Activated naive CD8-positive, alpha-beta T cell treated with anti-CD3 and anti-CD28 coated beads, Interleukin-2, amount 50 U/mL, for 24 hours (primary cell): ENCODE measurements at regions not wholly inside any gene's neighbourhood (a gene's known extent, or its start where the extent isn't known, plus 50 kb on each side); places are given as distances from the start of the nearest gene placed in this dataset.
"Not testable (repeated sequence)": the region's sequence is repeated elsewhere in the genome, so short reads cannot be mapped to it uniquely, and the experiment has no call there.

Experiments used
- ATAC-seq: fragments of 150-1000 bp; cut with Tn5 transposase; one replicate; pipeline ENCODE4 v1.10.0; 2021
- DNase-seq: peaks from one replicate; pipeline ENCODE4 v3.0.0; 2021
- H3K27ac Mint-ChIP-seq: one replicate; pipeline ENCODE4 v1.8.0; 2021; ENCODE audit warnings: mild to moderate bottlenecking, mixed read lengths
- H3K27me3 Mint-ChIP-seq: one replicate; pipeline ENCODE4 v1.8.0; 2021; ENCODE audit warnings: mixed read lengths
- H3K36me3 Mint-ChIP-seq: one replicate; pipeline ENCODE4 v1.8.0; 2021; ENCODE audit warnings: low read depth, mixed read lengths
- H3K4me1 Mint-ChIP-seq: one replicate; pipeline ENCODE4 v1.8.0; 2021; ENCODE audit warnings: mixed read lengths
- H3K4me3 Mint-ChIP-seq: one replicate; pipeline ENCODE4 v1.8.0; 2021; ENCODE audit warnings: mild to moderate bottlenecking, moderate library complexity, mixed read lengths
- H3K9me3 Mint-ChIP-seq: one replicate; pipeline ENCODE4 v1.8.0; 2021; ENCODE audit warnings: mixed read lengths

GRCh38 chr1:196060539-196060938 lies 547.7 kb downstream of the KCNT2 start:
- Mint-ChIP-seq H3K27me3 (no peaks in the 10 kb centered on the region), H3K9me3 (peaks cover 3% of the 10 kb centered on the region), H3K27ac (no peak overlapping the region), H3K36me3 (no peaks in the 10 kb centered on the region), H3K4me1 (no peaks in the 10 kb centered on the region), H3K4me3 (no peak overlapping the region)
- ATAC-seq, result no peak
- no peak for DNase-seq

- no peak for ATAC-seq
Observed at GRCh38 chr1:196059210-196059609, 549.0 kb downstream of the KCNT2 start.

GRCh38 chr1:196056966-196057365 lies 551.3 kb downstream of the KCNT2 start:
- no peak for DNase-seq
- no peaks in the 10 kb centered on the region for H3K4me1 Mint-ChIP-seq
- no peak for ATAC-seq
- H3K27ac Mint-ChIP-seq, result no peak overlapping the region
- no peaks in the 10 kb centered on the region for H3K36me3 Mint-ChIP-seq
- no peaks in the 10 kb centered on the region for H3K27me3 Mint-ChIP-seq
- peaks cover 3% of the 10 kb centered on the region for H3K9me3 Mint-ChIP-seq
- no peak overlapping the region for H3K4me3 Mint-ChIP-seq

More at GRCh38 chr1:196059210-196059609, 549.0 kb downstream of the KCNT2 start:
- Mint-ChIP-seq H3K4me3 (no peak overlapping the region), H3K36me3 (no peaks in the 10 kb centered on the region), H3K27me3 (no peaks in the 10 kb centered on the region), H3K27ac (no peak overlapping the region), H3K4me1 (no peaks in the 10 kb centered on the region), H3K9me3 (peaks cover 3% of the 10 kb centered on the region)
- no peak for DNase-seq

- H3K4me1 Mint-ChIP-seq, result no peaks in the 10 kb centered on the region
- H3K4me3 Mint-ChIP-seq, result no peak overlapping the region
- H3K9me3 Mint-ChIP-seq, result peaks cover 8% of the 10 kb centered on the region
- H3K27me3 Mint-ChIP-seq, result no peaks in the 10 kb centered on the region
- no peaks in the 10 kb centered on the region for H3K36me3 Mint-ChIP-seq
- no peak overlapping the region for H3K27ac Mint-ChIP-seq
- ATAC-seq (no peak), DNase-seq (no peak)
Observed at GRCh38 chr1:196049407-196049806, 558.8 kb downstream of the KCNT2 start.

- H3K27me3 Mint-ChIP-seq, result no peaks in the 10 kb centered on the region
- no peaks in the 10 kb centered on the region for H3K4me1 Mint-ChIP-seq
- peaks cover 20% of the 10 kb centered on the region for H3K9me3 Mint-ChIP-seq
- DNase-seq (no peak), ATAC-seq (no peak)
- no peaks in the 10 kb centered on the region for H3K36me3 Mint-ChIP-seq
- no peak overlapping the region for H3K27ac Mint-ChIP-seq
- H3K4me3 Mint-ChIP-seq, result no peak overlapping the region
Observed at GRCh38 chr1:196043268-196043667, 565.0 kb downstream of the KCNT2 start.

GRCh38 chr1:196034080-196034706 lies 574.0 kb downstream of the KCNT2 start:
- Mint-ChIP-seq H3K36me3 (no peaks in the 10 kb centered on the region), H3K9me3 (peaks cover 12% of the 10 kb centered on the region), H3K4me1 (no peaks in the 10 kb centered on the region), H3K27me3 (no peaks in the 10 kb centered on the region), H3K27ac (no peak overlapping the region), H3K4me3 (no peak overlapping the region)
- no peak for DNase-seq
- no peak for ATAC-seq

GRCh38 chr1:196031387-196031786 lies 576.9 kb downstream of the KCNT2 start:
- not testable (repeated sequence) for H3K36me3 Mint-ChIP-seq, H3K4me3 Mint-ChIP-seq, DNase-seq, H3K27me3 Mint-ChIP-seq, ATAC-seq, H3K4me1 Mint-ChIP-seq, H3K27ac Mint-ChIP-seq, H3K9me3 Mint-ChIP-seq

GRCh38 chr1:196030455-196030854 lies 577.8 kb downstream of the KCNT2 start:
- no peaks in the 10 kb centered on the region for H3K4me1 Mint-ChIP-seq
- no peak for ATAC-seq
- H3K36me3 Mint-ChIP-seq, result no peaks in the 10 kb centered on the region
- no peak overlapping the region for H3K4me3 Mint-ChIP-seq
- H3K27ac Mint-ChIP-seq, result no peak overlapping the region
- no peak for DNase-seq
- H3K27me3 Mint-ChIP-seq, result no peaks in the 10 kb centered on the region
- no peaks in the 10 kb centered on the region for H3K9me3 Mint-ChIP-seq

- no peak overlapping the region for H3K27ac Mint-ChIP-seq
- H3K36me3 Mint-ChIP-seq, result no peaks in the 10 kb centered on the region
- H3K4me3 Mint-ChIP-seq, result no peak overlapping the region
- ATAC-seq (no peak), DNase-seq (no peak)
- H3K4me1 Mint-ChIP-seq, result no peaks in the 10 kb centered on the region
- no peaks in the 10 kb centered on the region for H3K9me3 Mint-ChIP-seq
- H3K27me3 Mint-ChIP-seq, result no peaks in the 10 kb centered on the region
Observed at GRCh38 chr1:196029410-196029809, 578.8 kb downstream of the KCNT2 start.

- no peak for ATAC-seq
- Mint-ChIP-seq H3K4me1 (no peaks in the 10 kb centered on the region), H3K36me3 (no peaks in the 10 kb centered on the region), H3K9me3 (no peaks in the 10 kb centered on the region), H3K27ac (no peak overlapping the region), H3K27me3 (peaks cover 1% of the 10 kb centered on the region), H3K4me3 (no peak overlapping the region)
- DNase-seq, result no peak
Observed at GRCh38 chr1:196027127-196027526, 581.1 kb downstream of the KCNT2 start.

GRCh38 chr1:196021174-196021573 lies 587.1 kb downstream of the KCNT2 start:
- H3K9me3 Mint-ChIP-seq, H3K27ac Mint-ChIP-seq, H3K4me1 Mint-ChIP-seq, H3K36me3 Mint-ChIP-seq, H3K27me3 Mint-ChIP-seq, H3K4me3 Mint-ChIP-seq, ATAC-seq, DNase-seq: not testable (repeated sequence)

GRCh38 chr1:196009362-196009761 lies 598.9 kb downstream of the KCNT2 start:
- no peak for ATAC-seq
- H3K27ac Mint-ChIP-seq, result no peak overlapping the region
- no peak for DNase-seq
- no peak overlapping the region for H3K4me3 Mint-ChIP-seq
- no peaks in the 10 kb centered on the region for H3K4me1 Mint-ChIP-seq
- no peaks in the 10 kb centered on the region for H3K27me3 Mint-ChIP-seq
- peaks cover 8% of the 10 kb centered on the region for H3K9me3 Mint-ChIP-seq
- H3K36me3 Mint-ChIP-seq, result no peaks in the 10 kb centered on the region

GRCh38 chr1:196007763-196008162 lies 600.5 kb downstream of the KCNT2 start:
- Mint-ChIP-seq H3K4me3 (no peak overlapping the region), H3K27me3 (no peaks in the 10 kb centered on the region), H3K4me1 (no peaks in the 10 kb centered on the region), H3K27ac (no peak overlapping the region), H3K9me3 (peaks cover 4% of the 10 kb centered on the region), H3K36me3 (no peaks in the 10 kb centered on the region)
- no peak for ATAC-seq
- DNase-seq, result no peak

GRCh38 chr1:196005426-196005825 lies 602.8 kb downstream of the KCNT2 start:
- H3K4me3 Mint-ChIP-seq, result no peak overlapping the region
- no peak for DNase-seq
- H3K4me1 Mint-ChIP-seq, result no peaks in the 10 kb centered on the region
- H3K9me3 Mint-ChIP-seq, result peaks cover 4% of the 10 kb centered on the region
- H3K27ac Mint-ChIP-seq, result no peak overlapping the region
- no peaks in the 10 kb centered on the region for H3K27me3 Mint-ChIP-seq
- ATAC-seq, result no peak
- no peaks in the 10 kb centered on the region for H3K36me3 Mint-ChIP-seq

GRCh38 chr1:196004388-196004787 lies 603.9 kb downstream of the KCNT2 start:
- not testable (repeated sequence) for H3K9me3 Mint-ChIP-seq, H3K4me3 Mint-ChIP-seq, H3K36me3 Mint-ChIP-seq

GRCh38 chr1:196002906-196003305 lies 605.3 kb downstream of the KCNT2 start:
- Mint-ChIP-seq H3K4me3 (no peak overlapping the region), H3K36me3 (no peaks in the 10 kb centered on the region), H3K4me1 (no peaks in the 10 kb centered on the region), H3K9me3 (peaks cover 9% of the 10 kb centered on the region), H3K27me3 (no peaks in the 10 kb centered on the region), H3K27ac (no peak overlapping the region)
- ATAC-seq (no peak), DNase-seq (no peak)

More at GRCh38 chr1:196004388-196004787, 603.9 kb downstream of the KCNT2 start:
- not testable (repeated sequence) for H3K27me3 Mint-ChIP-seq, H3K27ac Mint-ChIP-seq, H3K4me1 Mint-ChIP-seq, DNase-seq, ATAC-seq
